H1 (cell line): ENCODE measurements at regions not wholly inside any gene's neighbourhood (a gene's known extent, or its start where the extent isn't known, plus 50 kb on each side); places are given as distances from the start of the nearest gene placed in this dataset.

ENCODE experiments used
- KDM1A ChIP-seq: fragments of 200-600, 300-600 bp; sonication (generic); IDR thresholded peaks from 2 replicates; pipeline ENCODE4 v1.7.1; 2016; ENCODE audit warnings: mild to moderate bottlenecking, low read length, borderline replicate concordance
- MAX ChIP-seq: IDR thresholded peaks from 2 replicates; pipeline ENCODE4 v1.6.1; 2012; ENCODE audit warnings: inconsistent platforms
- YY1 ChIP-seq: IDR thresholded peaks from 2 replicates; pipeline ENCODE4 v1.6.1; 2011; ENCODE audit warnings: low read depth, mild to moderate bottlenecking, low read length

- TF ChIP-seq YY1 (peak; percentile 85), MAX (no peak; the same call in 1 of the 2 replicates), KDM1A (no peak)
These were observed 51.0 kb upstream of the SH3GL3 start (continued) for GRCh38 chr15:83396101-83396500.
